ENCODE measurements at regions not wholly inside any gene's neighbourhood (a gene's known extent, or its start where the extent isn't known, plus 50 kb on each side); places are given as distances from the start of the nearest gene placed in this dataset.

DNA sequence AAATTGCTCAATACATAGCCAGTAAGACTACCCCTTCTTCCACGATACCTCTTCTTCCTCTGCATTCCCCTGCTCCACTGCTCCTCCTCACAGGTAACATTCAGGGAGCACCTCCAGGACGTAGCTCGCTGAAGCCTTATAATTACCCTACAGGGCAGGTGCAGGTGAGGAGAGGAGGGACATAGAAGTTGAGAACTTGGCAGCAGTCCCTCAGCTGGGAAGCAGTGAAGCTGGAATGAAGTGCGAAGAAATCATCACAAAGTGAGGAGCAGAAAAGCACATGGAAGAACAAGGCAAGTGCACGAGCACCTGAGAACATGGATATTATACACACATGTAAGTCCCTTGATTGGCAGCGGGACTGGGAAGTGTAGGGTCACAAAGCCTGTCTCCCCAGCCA lies 118.2 kb downstream of the HSD17B3 start:
- H3K27ac Mint-ChIP-seq: no peak overlapping the region
- H3K4me1 Mint-ChIP-seq (ENCODE audit: low read depth): no peaks in the 10 kb centered on the region
- DNase-seq (ENCODE audit: low spot score): no peak
- no peak overlapping the region for H3K4me3 Mint-ChIP-seq
- H3K9me3 Mint-ChIP-seq: peaks cover 11% of the 10 kb centered on the region
- peaks cover 28% of the 10 kb centered on the region for H3K27me3 Mint-ChIP-seq (ENCODE audit: insufficient read depth)
- peaks cover 1% of the 10 kb centered on the region for H3K36me3 Mint-ChIP-seq (ENCODE audit: low read depth)
- intact Hi-C loops (cut with micrococcal nuclease): no loop called here

- H3K27me3 Mint-ChIP-seq (ENCODE audit: insufficient read depth): peaks cover 43% of the 10 kb centered on the region
- no peak overlapping the region for H3K4me3 Mint-ChIP-seq
- H3K4me1 Mint-ChIP-seq (ENCODE audit: low read depth): no peaks in the 10 kb centered on the region
- DNase-seq (ENCODE audit: low spot score): no peak
- no peaks in the 10 kb centered on the region for H3K36me3 Mint-ChIP-seq (ENCODE audit: low read depth)
- intact Hi-C loops (cut with micrococcal nuclease): no loop called here
- H3K9me3 Mint-ChIP-seq: no peaks in the 10 kb centered on the region
- H3K27ac Mint-ChIP-seq: no peak overlapping the region
Observed at GRCh38 chr9:96178153-96178552, 123.8 kb downstream of the HSD17B3 start.

DNA sequence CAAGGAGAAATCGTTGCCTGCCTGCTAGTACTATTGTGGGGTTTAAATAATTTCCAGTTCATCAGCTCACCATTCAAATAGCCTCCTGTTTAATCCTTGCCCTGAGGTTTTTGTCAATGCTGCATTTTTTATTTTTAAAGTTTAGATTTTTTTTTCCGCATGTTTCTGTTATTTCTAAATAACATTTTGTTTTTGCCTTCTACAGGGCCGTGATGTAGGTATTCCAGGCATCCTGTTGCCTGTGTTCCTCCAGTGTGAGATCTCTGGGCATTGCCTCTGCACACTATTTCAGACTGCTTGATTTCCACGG lies 124.3 kb downstream of the HSD17B3 start:
- intact Hi-C loops (cut with micrococcal nuclease): no loop called here
- Mint-ChIP-seq H3K4me3 (no peak overlapping the region), H3K36me3 (ENCODE audit: low read depth) (no peaks in the 10 kb centered on the region), H3K9me3 (no peaks in the 10 kb centered on the region), H3K4me1 (ENCODE audit: low read depth) (no peaks in the 10 kb centered on the region), H3K27me3 (ENCODE audit: insufficient read depth) (peaks cover 44% of the 10 kb centered on the region), H3K27ac (no peak overlapping the region)
- no peak for DNase-seq (ENCODE audit: low spot score)

- no peak overlapping the region for H3K27ac Mint-ChIP-seq
- no peak overlapping the region for H3K4me3 Mint-ChIP-seq
- no peak for DNase-seq (ENCODE audit: low spot score)
- H3K4me1 Mint-ChIP-seq (ENCODE audit: low read depth): no peaks in the 10 kb centered on the region
- peaks cover 47% of the 10 kb centered on the region for H3K27me3 Mint-ChIP-seq (ENCODE audit: insufficient read depth)
- H3K36me3 Mint-ChIP-seq (ENCODE audit: low read depth): no peaks in the 10 kb centered on the region
- intact Hi-C loops (cut with micrococcal nuclease): no loop called here
- H3K9me3 Mint-ChIP-seq: no peaks in the 10 kb centered on the region
Observed at GRCh38 chr9:96177005-96177718, 124.8 kb downstream of the HSD17B3 start.

DNA sequence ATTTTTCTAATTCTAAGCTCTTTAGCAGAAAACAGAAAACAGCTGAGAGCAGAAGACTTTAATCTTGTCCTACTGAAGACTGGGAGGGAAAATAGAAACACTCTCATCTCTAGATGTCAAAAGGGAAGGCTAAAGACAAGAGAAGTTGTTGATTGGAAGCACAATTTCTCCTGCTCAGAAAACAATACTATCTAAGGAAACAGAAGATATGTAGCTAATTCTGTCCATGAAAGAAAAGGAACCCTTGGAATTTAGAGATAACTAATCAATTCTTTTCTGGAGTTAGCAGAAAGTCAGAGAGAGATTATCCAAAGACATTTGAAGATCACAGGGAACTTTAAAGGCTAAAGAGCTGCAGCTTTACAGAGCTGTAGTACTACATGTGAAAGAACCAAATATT lies 126.2 kb downstream of the HSD17B3 start:
- Mint-ChIP-seq H3K4me1 (ENCODE audit: low read depth) (no peaks in the 10 kb centered on the region), H3K36me3 (ENCODE audit: low read depth) (no peaks in the 10 kb centered on the region), H3K27me3 (ENCODE audit: insufficient read depth) (peaks cover 39% of the 10 kb centered on the region), H3K4me3 (no peak overlapping the region), H3K9me3 (no peaks in the 10 kb centered on the region), H3K27ac (no peak overlapping the region)
- intact Hi-C loops (cut with micrococcal nuclease): no loop called here
- no peak for DNase-seq (ENCODE audit: low spot score)

DNA sequence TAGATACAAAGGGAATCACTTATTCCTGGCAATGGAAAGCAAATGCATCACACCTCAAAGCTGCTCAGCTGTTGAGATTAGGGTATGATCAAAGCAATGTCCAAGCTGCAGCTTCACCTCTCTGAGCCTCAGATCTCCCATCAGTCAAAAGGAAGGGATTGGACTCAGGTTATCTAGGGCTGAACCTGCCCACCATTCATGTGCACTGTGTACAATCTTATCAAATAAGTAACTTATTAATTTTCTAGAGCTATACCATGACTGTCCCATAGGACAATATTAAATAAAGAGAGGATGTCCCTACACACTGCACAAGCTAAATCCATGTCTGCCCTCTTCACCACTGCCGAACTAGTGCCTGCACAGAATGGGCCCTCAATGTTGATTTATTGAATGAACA lies 127.0 kb downstream of the HSD17B3 start:
- Mint-ChIP-seq H3K36me3 (ENCODE audit: low read depth) (no peaks in the 10 kb centered on the region), H3K27me3 (ENCODE audit: insufficient read depth) (peaks cover 38% of the 10 kb centered on the region), H3K4me1 (ENCODE audit: low read depth) (no peaks in the 10 kb centered on the region), H3K4me3 (no peak overlapping the region), H3K9me3 (no peaks in the 10 kb centered on the region), H3K27ac (no peak overlapping the region)
- DNase-seq (ENCODE audit: low spot score): no peak
- intact Hi-C loops (cut with micrococcal nuclease): no loop called here

GRCh38 chr9:96174371-96174770 lies 127.6 kb downstream of the HSD17B3 start:
- Mint-ChIP-seq H3K27me3 (ENCODE audit: insufficient read depth) (peaks cover 35% of the 10 kb centered on the region), H3K9me3 (no peaks in the 10 kb centered on the region), H3K4me1 (ENCODE audit: low read depth) (no peaks in the 10 kb centered on the region), H3K36me3 (ENCODE audit: low read depth) (no peaks in the 10 kb centered on the region), H3K4me3 (no peak overlapping the region), H3K27ac (no peak overlapping the region)
- DNase-seq (ENCODE audit: low spot score): no peak
- intact Hi-C loops (cut with micrococcal nuclease): no loop called here

DNA sequence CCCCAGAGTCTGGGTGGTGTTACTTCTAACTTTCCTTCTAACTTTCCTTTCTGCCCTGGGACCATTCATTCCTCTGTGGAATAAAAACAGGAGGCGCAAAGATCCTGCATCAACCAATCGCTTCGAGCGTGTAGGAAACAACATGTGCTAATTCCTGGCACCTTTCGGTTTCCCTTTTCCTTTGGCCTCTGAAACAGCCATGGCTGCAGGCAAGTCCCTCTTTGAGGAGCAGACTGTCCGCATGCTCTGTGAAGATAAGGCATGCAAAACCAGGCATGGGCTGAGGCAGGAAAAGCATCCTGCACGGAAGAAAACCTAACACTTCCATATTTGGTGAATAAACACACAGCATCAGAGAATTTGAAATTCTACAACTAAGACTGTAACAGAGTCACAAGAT lies 128.3 kb downstream of the HSD17B3 start:
- Mint-ChIP-seq H3K4me1 (ENCODE audit: low read depth) (no peaks in the 10 kb centered on the region), H3K27ac (no peak overlapping the region), H3K36me3 (ENCODE audit: low read depth) (no peaks in the 10 kb centered on the region), H3K27me3 (ENCODE audit: insufficient read depth) (peaks cover 31% of the 10 kb centered on the region), H3K4me3 (no peak overlapping the region), H3K9me3 (no peaks in the 10 kb centered on the region)
- intact Hi-C loops (cut with micrococcal nuclease): no loop called here
- DNase-seq (ENCODE audit: low spot score): no peak

DNA sequence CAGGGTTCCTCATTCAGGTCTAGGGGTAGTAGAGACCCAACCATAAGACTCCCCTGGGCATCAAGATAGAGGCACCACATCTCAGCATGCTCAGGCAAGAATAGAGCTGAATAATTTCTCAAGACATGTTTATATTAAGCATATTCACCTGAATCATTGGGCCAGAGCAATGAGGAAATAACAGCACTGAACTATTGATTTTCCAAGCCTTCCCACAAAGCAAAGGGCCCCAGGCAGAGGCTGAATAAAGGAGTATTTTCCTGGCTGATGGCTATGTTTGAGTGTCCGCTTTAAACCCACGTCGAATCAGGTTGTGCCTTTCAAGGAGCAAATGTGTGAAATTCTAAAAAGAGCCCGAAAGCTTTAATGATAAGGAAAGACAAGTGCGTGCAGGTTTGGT lies 129.2 kb downstream of the HSD17B3 start:
- Mint-ChIP-seq H3K36me3 (ENCODE audit: low read depth) (no peaks in the 10 kb centered on the region), H3K4me3 (no peak overlapping the region), H3K9me3 (no peaks in the 10 kb centered on the region), H3K27me3 (ENCODE audit: insufficient read depth) (peaks cover 31% of the 10 kb centered on the region), H3K27ac (no peak overlapping the region), H3K4me1 (ENCODE audit: low read depth) (no peaks in the 10 kb centered on the region)
- DNase-seq (ENCODE audit: low spot score): no peak
- intact Hi-C loops (cut with micrococcal nuclease): no loop called here

DNA sequence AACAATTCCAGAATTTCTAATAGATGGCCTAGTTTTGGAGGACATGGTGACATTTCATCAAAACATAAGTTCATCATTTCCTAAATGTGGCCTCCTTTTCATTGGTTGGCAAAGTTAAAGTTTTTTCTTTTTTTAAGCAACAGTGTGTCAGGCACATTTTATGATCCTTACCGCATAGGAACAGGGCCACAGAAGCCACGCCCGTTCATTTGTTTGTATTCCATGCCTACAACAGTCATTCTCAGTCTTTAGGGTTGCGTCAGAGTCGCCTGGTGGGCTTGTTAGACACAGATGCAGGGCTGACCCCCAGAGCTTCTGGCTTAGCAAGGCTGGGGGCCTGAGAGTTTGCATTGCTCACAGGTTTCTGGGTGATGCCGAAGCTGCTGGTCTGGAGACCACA lies 130.2 kb downstream of the HSD17B3 start:
- intact Hi-C loops (cut with micrococcal nuclease): no loop called here
- H3K36me3 Mint-ChIP-seq (ENCODE audit: low read depth): no peaks in the 10 kb centered on the region
- no peaks in the 10 kb centered on the region for H3K4me1 Mint-ChIP-seq (ENCODE audit: low read depth)
- H3K4me3 Mint-ChIP-seq: no peak overlapping the region
- no peak overlapping the region for H3K27ac Mint-ChIP-seq
- H3K9me3 Mint-ChIP-seq: no peaks in the 10 kb centered on the region
- H3K27me3 Mint-ChIP-seq (ENCODE audit: insufficient read depth): peaks cover 22% of the 10 kb centered on the region
- no peak for DNase-seq (ENCODE audit: low spot score)

- DNase-seq (ENCODE audit: low spot score): no peak
- Mint-ChIP-seq H3K4me1 (ENCODE audit: low read depth) (no peaks in the 10 kb centered on the region), H3K9me3 (no peaks in the 10 kb centered on the region), H3K4me3 (no peak overlapping the region), H3K27me3 (ENCODE audit: insufficient read depth) (peaks cover 8% of the 10 kb centered on the region), H3K36me3 (ENCODE audit: low read depth) (no peaks in the 10 kb centered on the region), H3K27ac (no peak overlapping the region)
- intact Hi-C loops (cut with micrococcal nuclease): no loop called here
Observed at GRCh38 chr9:96169901-96170300, 132.1 kb downstream of the HSD17B3 start.

DNA sequence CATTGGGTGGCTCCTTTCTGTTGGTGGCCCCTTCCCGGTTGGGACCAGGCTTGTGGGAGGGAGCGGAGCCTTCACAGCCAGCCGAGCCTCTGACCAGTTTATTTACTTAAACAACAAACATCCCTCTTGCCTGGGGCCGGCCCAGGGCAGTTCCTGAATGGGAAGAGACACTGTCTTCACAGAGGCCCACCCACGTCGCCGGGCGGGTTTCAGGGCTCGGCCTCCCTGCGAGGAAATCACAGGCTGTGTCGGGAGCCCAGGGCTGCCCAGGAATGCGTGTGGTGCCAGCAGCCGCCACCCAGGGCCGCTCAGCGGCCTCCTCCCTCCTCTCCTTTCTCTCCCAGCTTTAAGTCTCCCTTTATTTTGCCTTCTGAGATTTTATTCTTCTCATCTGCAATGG lies 132.5 kb downstream of the HSD17B3 start:
- Mint-ChIP-seq H3K4me1 (ENCODE audit: low read depth) (no peaks in the 10 kb centered on the region), H3K4me3 (no peak overlapping the region), H3K9me3 (no peaks in the 10 kb centered on the region), H3K36me3 (ENCODE audit: low read depth) (no peaks in the 10 kb centered on the region), H3K27ac (no peak overlapping the region), H3K27me3 (ENCODE audit: insufficient read depth) (peaks cover 8% of the 10 kb centered on the region)
- intact Hi-C loops (cut with micrococcal nuclease): no loop called here
- no peak for DNase-seq (ENCODE audit: low spot score)

DNA sequence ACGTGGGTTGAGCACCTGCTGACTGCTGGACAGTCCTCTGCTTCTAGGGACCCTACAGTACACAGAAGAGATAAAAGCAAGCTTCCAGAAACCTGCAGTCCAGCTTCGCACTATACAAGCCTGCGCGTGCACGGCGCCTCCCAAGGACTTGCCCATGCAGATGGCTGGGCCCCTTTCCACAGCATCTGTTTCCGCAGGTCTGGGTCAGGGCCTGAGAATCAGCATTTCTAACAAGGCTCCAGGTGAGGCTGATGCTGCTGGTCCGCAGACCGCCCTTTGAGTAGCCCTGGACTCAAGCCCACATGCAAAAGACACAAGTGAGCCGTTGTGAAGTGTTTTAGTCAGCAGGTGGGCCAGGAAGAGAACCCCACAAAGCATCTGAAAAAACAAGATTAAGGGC lies 133.1 kb downstream of the HSD17B3 start:
- Mint-ChIP-seq H3K4me3 (no peak overlapping the region), H3K36me3 (ENCODE audit: low read depth) (no peaks in the 10 kb centered on the region), H3K4me1 (ENCODE audit: low read depth) (no peaks in the 10 kb centered on the region), H3K27me3 (ENCODE audit: insufficient read depth) (peaks cover 6% of the 10 kb centered on the region), H3K9me3 (no peaks in the 10 kb centered on the region), H3K27ac (no peak overlapping the region)
- no peak for DNase-seq (ENCODE audit: low spot score)
- intact Hi-C loops (cut with micrococcal nuclease): no loop called here

GRCh38 chr9:96167011-96167410 lies 135.0 kb downstream of the HSD17B3 start:
- no peak for DNase-seq (ENCODE audit: low spot score)
- no peaks in the 10 kb centered on the region for H3K4me1 Mint-ChIP-seq (ENCODE audit: low read depth)
- no peaks in the 10 kb centered on the region for H3K9me3 Mint-ChIP-seq
- peaks cover 2% of the 10 kb centered on the region for H3K27me3 Mint-ChIP-seq (ENCODE audit: insufficient read depth)
- no peaks in the 10 kb centered on the region for H3K36me3 Mint-ChIP-seq (ENCODE audit: low read depth)
- H3K4me3 Mint-ChIP-seq: no peak overlapping the region
- no peak overlapping the region for H3K27ac Mint-ChIP-seq
- intact Hi-C loops (cut with micrococcal nuclease): no loop called here
